ENCODE measurements at regions not wholly inside any gene's neighbourhood (a gene's known extent, or its start where the extent isn't known, plus 50 kb on each side); places are given as distances from the start of the nearest gene placed in this dataset.

- Histone ChIP-seq H3K4me2 (ENCODE audit: insufficient read depth, insufficient read length, low read length) (no peak overlapping the region), H4K5ac (ENCODE audit: insufficient read length, low read depth, low read length) (no peak overlapping the region)
Observed at GRCh38 chr4:75213480-75213879, 280.6 kb downstream of the PARM1 start.

More at GRCh38 chr4:75213480-75213879, 280.6 kb downstream of the PARM1 start:
- H3K79me2 ChIP-seq (ENCODE audit: insufficient read depth, low read length), result no peaks in the 10 kb centered on the region
- TF ChIP-seq CTCF (conservative IDR thresholded peaks at IDR 0.05), result no peak
- H2AFZ ChIP-seq (ENCODE audit: low read length), result no peak overlapping the region
- no peaks in the 10 kb centered on the region for H4K20me1 ChIP-seq (ENCODE audit: control insufficient read depth, insufficient read depth, insufficient read length)
- Mint-ChIP-seq H3K27ac (no peak overlapping the region), H3K27me3 (ENCODE audit: low read depth) (no peaks in the 10 kb centered on the region), H3K9me3 (peaks cover 5 to 6% of the 10 kb centered on the region in 2 experiments; a peak in 4 of 5 replicates), H3K4me1 (no peaks in the 10 kb centered on the region; a peak in 2 of 4 replicates), H3K4me3 (no peak overlapping the region), H3K36me3 (ENCODE audit: insufficient read depth in 1 of 3, low read depth in 3 of 3) (no peaks in the 10 kb centered on the region; a peak in 1 of 7 replicates)
- H3T11ph ChIP-seq (ENCODE audit: low read length), result no peak overlapping the region
- no peak overlapping the region for H2BK12ac ChIP-seq (ENCODE audit: insufficient read length, low read depth, low read length)
- H3K9ac ChIP-seq (ENCODE audit: extremely low read depth, insufficient read length, low read length), result no peak overlapping the region
- no peak overlapping the region for H2BK120ac ChIP-seq (ENCODE audit: low read depth, low read length, poor library complexity, severe bottlenecking)
- H3K23me2 ChIP-seq (ENCODE audit: insufficient read length, low read depth, low read length, poor library complexity, severe bottlenecking), result no peaks in the 10 kb centered on the region
- H3K23ac ChIP-seq (ENCODE audit: insufficient read length, low read depth, low read length), result no peak overlapping the region
- H3K4ac ChIP-seq (ENCODE audit: low read depth, low read length), result no peak overlapping the region
- no peak overlapping the region for H2AK5ac ChIP-seq (ENCODE audit: insufficient read length, low read length)
- no peak overlapping the region for H3K27ac ChIP-seq (ENCODE audit: insufficient read length, low read depth, low read length)
- H3K18ac ChIP-seq (ENCODE audit: insufficient read length, low read depth, low read length), result no peak overlapping the region
- no peaks in the 10 kb centered on the region for H3K27me3 ChIP-seq (ENCODE audit: insufficient read depth, low read length)
- no peak overlapping the region for H3K56ac ChIP-seq (ENCODE audit: insufficient read length, low read depth, low read length)
- H3K79me1 ChIP-seq (ENCODE audit: insufficient read depth, low read depth, low read length, poor library complexity, severe bottlenecking), result no peaks in the 10 kb centered on the region
- no peak overlapping the region for H3K14ac ChIP-seq (ENCODE audit: insufficient read depth, low read length)
- H2BK5ac ChIP-seq (ENCODE audit: insufficient read length, low read length), result no peak overlapping the region
- no peak overlapping the region for H4K8ac ChIP-seq (replicated peaks; ENCODE audit: insufficient read length, low read depth, low read length)
- H2BK20ac ChIP-seq (ENCODE audit: low read depth, low read length, poor library complexity, severe bottlenecking), result no peak overlapping the region
- H3K9me3 ChIP-seq (ENCODE audit: control insufficient read depth, low read depth, low read length), result no peaks in the 10 kb centered on the region
- H2BK15ac ChIP-seq (ENCODE audit: low read depth, low read length), result no peak overlapping the region
- no peak overlapping the region for H4K91ac ChIP-seq (ENCODE audit: insufficient read length, low read depth, low read length)
- no CpG with 5 or more reads among the region's 2 CpGs for WGBS (ENCODE audit: extremely low coverage, insufficient read length, low lambda C conversion rate)
- no peak for DNase-seq
- no peaks in the 10 kb centered on the region for H3K4me1 ChIP-seq (ENCODE audit: insufficient read depth, low read length)

All from H9 (cell line).